ENCODE measurements at regions not wholly inside any gene's neighbourhood (a gene's known extent, or its start where the extent isn't known, plus 50 kb on each side); places are given as distances from the start of the nearest gene placed in this dataset.

- no peak for TF ChIP-seq CTCF (IDR thresholded peaks at IDR 0.05; ENCODE audit: insufficient read depth, low read length)
- TF ChIP-seq REST (IDR thresholded peaks at IDR 0.05; ENCODE audit: insufficient replicate concordance, low read depth): no peak
These were observed 303.4 kb downstream of the ZNF621 start for GRCh38 chr3:40827942-40828688.
